ENCODE measurements at regions not wholly inside any gene's neighbourhood (a gene's known extent, or its start where the extent isn't known, plus 50 kb on each side); places are given as distances from the start of the nearest gene placed in this dataset.
"Not testable (repeated sequence)": the region's sequence is repeated elsewhere in the genome, so short reads cannot be mapped to it uniquely, and the experiment has no call there.

DNA sequence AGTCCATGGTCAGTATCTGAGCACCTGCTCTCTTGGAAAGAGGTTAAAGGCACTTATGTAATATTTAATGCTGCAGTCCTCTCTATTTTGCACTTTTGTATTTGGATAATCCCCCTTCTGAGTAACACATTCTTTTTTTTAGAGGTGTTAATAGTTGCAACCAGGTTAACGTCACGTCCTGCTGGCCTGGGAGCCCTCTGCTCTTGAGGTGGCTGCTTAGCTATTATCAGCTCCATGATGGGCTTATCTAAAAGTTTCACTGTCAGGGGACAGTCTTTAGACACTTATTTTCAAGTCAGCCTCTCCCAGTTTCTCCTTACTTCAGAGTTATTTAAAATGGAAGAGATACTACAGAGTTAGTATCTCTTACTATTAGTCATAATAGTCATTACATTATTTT is 795.5 kb upstream of the CDH18 start:
- H3K4me3 Mint-ChIP-seq; intact Hi-C loops (cut with micrococcal nuclease); H3K27ac ChIP-seq (ENCODE audit: low read length); H3K4me1 ChIP-seq (ENCODE audit: control insufficient read depth, insufficient read depth, low read length); H3K36me3 ChIP-seq (ENCODE audit: control insufficient read depth, insufficient read depth, low read length); H3K27me3 Mint-ChIP-seq (ENCODE audit: low read depth in 2 of 2); H3K36me3 Mint-ChIP-seq; H3K9me3 ChIP-seq (ENCODE audit: control insufficient read depth, insufficient read depth, low read length); H3K4me1 Mint-ChIP-seq; H3K4me3 ChIP-seq (ENCODE audit: low read length); DNase-seq; H3K27ac Mint-ChIP-seq; H3K27me3 ChIP-seq (ENCODE audit: control insufficient read depth, insufficient read depth, low read length): not testable (repeated sequence)
- 71% methylated on average over 2 of the region's 2 CpGs for WGBS (ENCODE audit: insufficient coverage)
- peak; percentile 56 to 90 (median 81) for ATAC-seq
- H3K9me3 Mint-ChIP-seq = peaks cover 2 to 16% of the 10 kb centered on the region in 2 donors

DNA sequence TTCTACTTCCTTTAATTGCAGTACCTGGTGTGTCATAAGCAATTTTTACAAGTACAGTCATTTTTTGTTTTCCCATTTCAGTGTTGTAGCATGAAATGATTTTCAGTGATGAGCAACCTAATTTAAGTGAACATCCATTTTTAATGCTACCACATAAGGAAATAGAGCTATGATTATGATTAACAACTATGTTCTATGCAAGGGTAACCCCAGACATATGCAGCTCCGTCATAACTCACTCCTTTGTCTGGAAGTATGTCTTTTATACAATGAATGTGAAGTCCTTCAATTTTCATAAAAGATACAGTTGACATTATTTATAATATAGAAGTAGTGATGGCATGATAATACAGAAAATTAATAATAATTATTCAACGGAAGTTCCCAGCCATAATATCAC is 783.3 kb upstream of the CDH18 start:
- WGBS (ENCODE audit: insufficient coverage) = no CpG with 5 or more reads among the region's 2 CpGs
- H3K27me3 Mint-ChIP-seq (ENCODE audit: low read depth in 2 of 2); intact Hi-C loops (cut with micrococcal nuclease): not testable (repeated sequence)

DNA sequence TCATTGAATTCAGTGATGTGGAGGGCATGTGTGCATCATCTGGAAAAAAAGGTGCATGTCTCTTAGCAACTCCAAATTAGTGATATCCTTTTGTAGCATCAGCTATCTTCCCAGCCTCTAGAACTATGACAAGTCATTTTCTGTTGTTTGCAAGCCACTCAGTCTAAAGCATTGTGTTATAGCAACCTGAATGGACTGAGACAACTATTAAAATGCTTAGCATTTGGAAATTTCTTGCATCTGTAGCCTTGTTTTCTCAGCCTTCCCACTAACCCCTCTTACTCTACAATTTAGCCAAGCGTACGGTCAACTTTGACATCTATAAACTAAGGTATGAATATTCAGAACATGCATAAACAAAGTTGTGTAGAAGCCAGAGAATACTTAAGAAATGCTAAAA is 777.1 kb upstream of the CDH18 start:
- H3K27me3 ChIP-seq (ENCODE audit: control insufficient read depth, insufficient read depth, low read length); DNase-seq; H3K36me3 Mint-ChIP-seq; H3K9me3 ChIP-seq (ENCODE audit: control insufficient read depth, insufficient read depth, low read length); H3K27ac Mint-ChIP-seq; H3K36me3 ChIP-seq (ENCODE audit: control insufficient read depth, insufficient read depth, low read length); H3K9me3 Mint-ChIP-seq; H3K27ac ChIP-seq (ENCODE audit: low read length); ATAC-seq; H3K4me1 Mint-ChIP-seq; H3K27me3 Mint-ChIP-seq (ENCODE audit: low read depth in 2 of 2); H3K4me3 ChIP-seq (ENCODE audit: low read length); intact Hi-C loops (cut with micrococcal nuclease); H3K4me1 ChIP-seq (ENCODE audit: control insufficient read depth, insufficient read depth, low read length); H3K4me3 Mint-ChIP-seq: not testable (repeated sequence)
- WGBS (ENCODE audit: insufficient coverage) = no CpG with 5 or more reads among the region's 2 CpGs

More for the DNA sequence above, 783.3 kb upstream of the CDH18 start:
- not testable (repeated sequence) for H3K4me3 ChIP-seq (ENCODE audit: low read length); ATAC-seq; H3K4me1 ChIP-seq (ENCODE audit: control insufficient read depth, insufficient read depth, low read length); H3K9me3 ChIP-seq (ENCODE audit: control insufficient read depth, insufficient read depth, low read length); H3K27ac ChIP-seq (ENCODE audit: low read length); DNase-seq; H3K36me3 ChIP-seq (ENCODE audit: control insufficient read depth, insufficient read depth, low read length); H3K4me3 Mint-ChIP-seq; H3K27ac Mint-ChIP-seq; H3K27me3 ChIP-seq (ENCODE audit: control insufficient read depth, insufficient read depth, low read length); H3K9me3 Mint-ChIP-seq; H3K4me1 Mint-ChIP-seq; H3K36me3 Mint-ChIP-seq

DNA sequence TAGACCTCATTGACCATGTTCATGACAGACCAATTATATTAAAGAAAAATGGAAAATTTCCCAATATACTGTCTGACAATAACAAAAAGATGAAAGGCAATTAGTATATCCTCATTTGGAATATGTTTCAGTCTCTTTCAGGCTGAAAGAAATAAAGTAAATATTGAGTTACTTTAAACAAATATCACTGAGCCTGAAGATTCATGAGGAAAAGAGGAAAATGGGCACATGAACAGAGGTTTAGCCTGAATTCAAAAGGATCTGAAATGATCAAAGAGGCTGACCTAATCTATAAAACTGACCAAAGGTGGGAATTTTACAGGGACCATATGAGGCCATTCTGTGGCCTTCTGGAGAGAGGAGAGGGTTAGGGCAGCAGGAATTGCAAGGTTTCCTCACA is 771.5 kb upstream of the CDH18 start:
- H3K9me3 Mint-ChIP-seq; H3K27ac Mint-ChIP-seq; H3K4me1 ChIP-seq (ENCODE audit: control insufficient read depth, insufficient read depth, low read length); H3K9me3 ChIP-seq (ENCODE audit: control insufficient read depth, insufficient read depth, low read length); intact Hi-C loops (cut with micrococcal nuclease); H3K4me3 Mint-ChIP-seq; DNase-seq; H3K4me3 ChIP-seq (ENCODE audit: low read length); H3K36me3 Mint-ChIP-seq; H3K4me1 Mint-ChIP-seq; H3K27me3 Mint-ChIP-seq (ENCODE audit: low read depth in 2 of 2); H3K36me3 ChIP-seq (ENCODE audit: control insufficient read depth, insufficient read depth, low read length); ATAC-seq; H3K27me3 ChIP-seq (ENCODE audit: control insufficient read depth, insufficient read depth, low read length); H3K27ac ChIP-seq (ENCODE audit: low read length): not testable (repeated sequence)

DNA sequence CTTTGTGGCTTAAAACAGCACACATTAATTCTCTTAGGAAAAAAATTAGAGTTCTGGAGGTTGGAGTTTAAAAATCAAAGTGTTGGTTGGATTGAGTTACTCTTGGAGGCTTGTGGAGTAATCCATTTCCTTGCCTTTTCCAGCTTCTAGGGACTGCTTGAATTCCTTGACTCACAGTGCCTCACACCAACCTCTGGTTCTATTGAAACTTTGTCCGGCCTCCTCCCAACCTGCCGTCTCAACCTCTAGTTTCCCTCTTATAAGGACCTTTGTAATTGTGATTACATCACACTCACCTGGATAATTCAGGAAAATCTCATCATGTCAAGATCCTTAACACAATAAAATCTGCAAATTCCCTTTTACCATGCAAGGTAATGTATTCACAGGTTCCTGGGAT is 764.2 kb upstream of the CDH18 start:
- H3K36me3 ChIP-seq (ENCODE audit: control insufficient read depth, insufficient read depth, low read length); H3K9me3 Mint-ChIP-seq; H3K4me3 ChIP-seq (ENCODE audit: low read length); H3K27me3 Mint-ChIP-seq (ENCODE audit: low read depth in 2 of 2); H3K4me1 ChIP-seq (ENCODE audit: control insufficient read depth, insufficient read depth, low read length); H3K4me3 Mint-ChIP-seq; intact Hi-C loops (cut with micrococcal nuclease); H3K9me3 ChIP-seq (ENCODE audit: control insufficient read depth, insufficient read depth, low read length); H3K27me3 ChIP-seq (ENCODE audit: control insufficient read depth, insufficient read depth, low read length); H3K27ac ChIP-seq (ENCODE audit: low read length); H3K4me1 Mint-ChIP-seq; H3K27ac Mint-ChIP-seq; DNase-seq; H3K36me3 Mint-ChIP-seq; ATAC-seq: not testable (repeated sequence)
- WGBS (ENCODE audit: insufficient coverage) = no CpG with 5 or more reads among the region's 2 CpGs

DNA sequence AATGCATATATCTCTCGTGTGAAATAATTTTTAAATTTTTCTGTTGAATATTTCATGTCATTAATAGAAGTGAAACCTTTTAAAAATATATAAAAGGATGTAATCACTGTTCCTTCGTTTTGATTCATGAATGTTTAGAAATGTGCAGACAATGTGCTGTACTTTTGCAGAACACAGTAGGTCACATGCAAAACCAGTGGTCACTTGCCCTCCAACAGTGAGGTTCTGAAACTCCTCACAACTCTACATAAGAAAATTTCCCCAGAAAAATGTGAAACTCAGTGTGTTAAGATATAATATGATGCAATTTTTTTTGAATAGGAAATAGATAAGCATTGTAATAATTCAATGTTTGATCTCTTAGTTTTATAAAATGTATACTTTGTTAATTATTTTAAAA is 747.7 kb upstream of the CDH18 start:
- H3K4me3 Mint-ChIP-seq; H3K4me3 ChIP-seq (ENCODE audit: low read length); H3K36me3 ChIP-seq (ENCODE audit: control insufficient read depth, insufficient read depth, low read length); H3K27me3 ChIP-seq (ENCODE audit: control insufficient read depth, insufficient read depth, low read length); H3K9me3 ChIP-seq (ENCODE audit: control insufficient read depth, insufficient read depth, low read length); H3K4me1 ChIP-seq (ENCODE audit: control insufficient read depth, insufficient read depth, low read length); ATAC-seq; intact Hi-C loops (cut with micrococcal nuclease); DNase-seq; H3K36me3 Mint-ChIP-seq; H3K27me3 Mint-ChIP-seq (ENCODE audit: low read depth in 2 of 2); H3K27ac ChIP-seq (ENCODE audit: low read length); H3K4me1 Mint-ChIP-seq; H3K27ac Mint-ChIP-seq: not testable (repeated sequence)
- H3K9me3 Mint-ChIP-seq = peaks cover 9 to 12% of the 10 kb centered on the region in 2 donors
- WGBS (ENCODE audit: insufficient coverage) = no CpG with 5 or more reads among the region's 2 CpGs

DNA sequence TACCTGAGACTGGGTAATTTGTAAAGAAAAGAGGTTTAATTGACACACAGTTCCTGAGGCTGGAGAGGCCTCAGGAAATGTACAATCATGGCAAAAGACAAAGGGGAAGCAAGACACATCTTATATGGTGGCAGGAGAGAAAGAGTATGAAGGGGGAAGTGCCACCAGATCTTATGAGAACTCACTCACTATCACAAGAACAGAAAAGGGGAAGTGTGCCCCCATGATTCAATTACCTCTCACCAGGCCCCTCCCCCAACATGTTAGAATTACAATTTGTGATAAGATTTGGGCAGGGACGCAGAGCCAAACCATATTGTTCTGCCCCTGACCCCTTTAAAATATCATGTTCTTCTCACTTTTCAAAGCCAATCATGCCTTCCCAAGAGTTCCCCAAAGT is 744.2 kb upstream of the CDH18 start:
- H3K27me3 ChIP-seq (ENCODE audit: control insufficient read depth, insufficient read depth, low read length); DNase-seq; H3K9me3 Mint-ChIP-seq; H3K4me1 Mint-ChIP-seq; H3K9me3 ChIP-seq (ENCODE audit: control insufficient read depth, insufficient read depth, low read length); H3K27me3 Mint-ChIP-seq (ENCODE audit: low read depth in 2 of 2); H3K4me3 Mint-ChIP-seq; H3K36me3 Mint-ChIP-seq; H3K27ac Mint-ChIP-seq; H3K4me3 ChIP-seq (ENCODE audit: low read length); ATAC-seq; intact Hi-C loops (cut with micrococcal nuclease); H3K4me1 ChIP-seq (ENCODE audit: control insufficient read depth, insufficient read depth, low read length); H3K36me3 ChIP-seq (ENCODE audit: control insufficient read depth, insufficient read depth, low read length); H3K27ac ChIP-seq (ENCODE audit: low read length): not testable (repeated sequence)
- 80% methylated on average over 1 of the region's 1 CpG for WGBS (ENCODE audit: insufficient coverage)

DNA sequence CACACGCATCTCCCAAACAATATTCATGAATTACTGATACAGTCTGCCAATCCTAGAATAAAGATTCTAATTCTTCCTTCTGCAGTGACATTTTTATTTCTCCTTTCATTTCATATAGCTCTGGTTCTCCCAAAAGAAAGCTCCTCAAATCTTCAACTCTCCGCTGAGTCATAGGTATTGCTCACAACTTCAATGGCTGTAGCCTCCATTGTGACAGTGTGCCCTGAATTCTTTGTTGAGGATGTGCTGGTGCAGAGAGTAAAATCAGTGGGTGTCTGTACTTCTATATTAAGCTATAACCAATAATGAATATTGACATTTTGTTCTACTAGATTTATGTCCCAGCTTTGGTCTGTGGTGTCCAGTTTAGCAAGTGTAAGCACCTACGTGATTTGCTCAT is 733.3 kb upstream of the CDH18 start:
- no CpG with 5 or more reads among the region's 3 CpGs for WGBS (ENCODE audit: insufficient coverage)
- not testable (repeated sequence) for H3K27me3 Mint-ChIP-seq (ENCODE audit: low read depth in 2 of 2); H3K4me3 ChIP-seq (ENCODE audit: low read length)

More for the DNA sequence above, 733.3 kb upstream of the CDH18 start:
- ATAC-seq; DNase-seq; H3K27me3 ChIP-seq (ENCODE audit: control insufficient read depth, insufficient read depth, low read length); H3K4me3 Mint-ChIP-seq; intact Hi-C loops (cut with micrococcal nuclease); H3K27ac ChIP-seq (ENCODE audit: low read length); H3K36me3 Mint-ChIP-seq; H3K27ac Mint-ChIP-seq; H3K9me3 ChIP-seq (ENCODE audit: control insufficient read depth, insufficient read depth, low read length); H3K4me1 ChIP-seq (ENCODE audit: control insufficient read depth, insufficient read depth, low read length); H3K4me1 Mint-ChIP-seq; H3K9me3 Mint-ChIP-seq; H3K36me3 ChIP-seq (ENCODE audit: control insufficient read depth, insufficient read depth, low read length): not testable (repeated sequence)

All from natural killer cell (primary cell).